HepG2 (cell line): ENCODE measurements at regions not wholly inside any gene's neighbourhood (a gene's known extent, or its start where the extent isn't known, plus 50 kb on each side); places are given as distances from the start of the nearest gene placed in this dataset.

Source experiments
- FOXJ3 ChIP-seq: sonication (generic); formaldehyde crosslinking; IDR thresholded peaks from 2 replicates; pipeline ENCODE4 v1.4.0; 2020; ENCODE audit warnings: missing genetic modification reagents, mild to moderate bottlenecking, borderline replicate concordance
- FOXP1 ChIP-seq, 2 experiments: fragments of 450-650 bp in 1 of 2; IDR thresholded peaks; 2 replicates each; pipeline ENCODE4 v1.6.1; 2017 to 2018; ENCODE audit warnings: antibody characterized with exemption in 1 of 2
- HDAC2 ChIP-seq: sonication (generic); formaldehyde crosslinking; IDR thresholded peaks from 2 replicates; pipeline ENCODE4 v1.4.0; 2020; ENCODE audit warnings: missing genetic modification reagents
- MIER3 ChIP-seq: IDR thresholded peaks from 2 replicates; pipeline ENCODE4 v1.6.1; 2016; ENCODE audit warnings: missing compliant biosample characterization, borderline replicate concordance
- NBN ChIP-seq: fragments of 450-650 bp; conservative IDR thresholded peaks from 2 replicates; pipeline ENCODE4 v1.6.1; 2017
- RORA ChIP-seq: sonication (generic); formaldehyde crosslinking; IDR thresholded peaks from 2 replicates; pipeline ENCODE4 v1.5.0; 2020; ENCODE audit warnings: mild to moderate bottlenecking, missing genetic modification reagents, moderate library complexity
- SYNCRIP ChIP-seq: fragments of 200-400 bp; formaldehyde crosslinking; IDR thresholded peaks from 2 replicates; pipeline ENCODE4 v1.6.1; 2018; ENCODE audit warnings: mild to moderate bottlenecking, low read depth, low read length; ENCODE audit not compliant: insufficient read depth
- TBL1XR1 ChIP-seq: fragments of 150-350 bp; IDR thresholded peaks from 2 replicates; pipeline ENCODE4 v1.6.1; 2014; ENCODE audit warnings: borderline replicate concordance, low read length; ENCODE audit not compliant: partially characterized antibody
- ZBTB21 ChIP-seq: sonication (generic); formaldehyde crosslinking; IDR thresholded peaks from 2 replicates; pipeline ENCODE4 v1.4.0; 2020; ENCODE audit warnings: missing genetic modification reagents
- ZNF746 ChIP-seq: sonication (generic); formaldehyde crosslinking; IDR thresholded peaks from 2 replicates; pipeline ENCODE4 v1.8.0; 2022; ENCODE audit warnings: mild to moderate bottlenecking, missing genetic modification reagents
- TF ChIP-seq, protein P1 (sequence below): sonication (generic); formaldehyde crosslinking; IDR thresholded peaks from 2 replicates; pipeline ENCODE4 v1.4.0; 2020; ENCODE audit warnings: missing genetic modification reagents
- TF ChIP-seq, protein P2 (sequence below): sonication (generic); formaldehyde crosslinking; IDR thresholded peaks from 2 replicates; pipeline ENCODE4 v1.5.1; 2020; ENCODE audit warnings: missing genetic modification reagents, mild to moderate bottlenecking, borderline replicate concordance
- TF ChIP-seq, protein P3 (sequence below): sonication (generic); formaldehyde crosslinking; IDR thresholded peaks from 2 replicates; pipeline ENCODE4 v1.4.0; 2020; ENCODE audit warnings: mild to moderate bottlenecking, missing genetic modification reagents, borderline replicate concordance
- TF ChIP-seq, protein P4 (sequence below): sonication (generic); formaldehyde crosslinking; IDR thresholded peaks from 2 replicates; pipeline ENCODE4 v1.4.0; 2020; ENCODE audit warnings: mild to moderate bottlenecking, missing genetic modification reagents
- TF ChIP-seq, protein P5 (sequence below): sonication (generic); formaldehyde crosslinking; IDR thresholded peaks from 2 replicates; pipeline ENCODE4 v1.4.0; 2020; ENCODE audit warnings: missing genetic modification reagents

DNA sequence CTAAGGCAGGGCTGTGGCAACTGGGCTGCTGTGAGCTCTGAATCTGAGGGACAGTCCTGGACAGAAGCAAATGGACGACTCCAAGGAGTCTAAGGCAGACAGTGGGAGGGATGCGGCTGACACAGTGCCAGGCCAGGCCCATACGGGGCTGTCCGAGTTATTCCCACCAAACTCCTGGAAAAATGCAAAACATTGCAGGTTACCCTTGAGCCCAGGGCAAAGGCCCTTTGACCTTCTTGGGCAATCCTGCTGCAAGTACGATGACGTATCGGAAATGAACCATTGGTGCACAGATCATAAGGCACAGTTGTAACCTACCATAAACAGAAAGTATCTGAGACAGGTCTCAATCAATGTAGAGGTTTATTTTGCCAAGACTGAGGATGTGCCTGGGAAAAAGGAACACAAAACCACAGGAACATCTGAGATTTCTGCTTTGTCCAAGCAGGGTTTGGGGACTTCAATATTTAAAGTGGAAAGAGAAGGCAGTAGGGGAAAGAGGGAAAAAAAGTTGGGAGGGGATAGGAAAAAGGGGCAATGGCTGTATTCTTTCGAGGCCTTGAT, 118.9 kb downstream of the DACT2 start (continued):
- TF ChIP-seq RORA (CRISPR knock-in tag), result no peak
- TF ChIP-seq ZBTB21 (CRISPR knock-in tag), result peak; percentile 70
- no peak for TF ChIP-seq ZNF746 (CRISPR knock-in tag)
- TF ChIP-seq, protein P1, sequence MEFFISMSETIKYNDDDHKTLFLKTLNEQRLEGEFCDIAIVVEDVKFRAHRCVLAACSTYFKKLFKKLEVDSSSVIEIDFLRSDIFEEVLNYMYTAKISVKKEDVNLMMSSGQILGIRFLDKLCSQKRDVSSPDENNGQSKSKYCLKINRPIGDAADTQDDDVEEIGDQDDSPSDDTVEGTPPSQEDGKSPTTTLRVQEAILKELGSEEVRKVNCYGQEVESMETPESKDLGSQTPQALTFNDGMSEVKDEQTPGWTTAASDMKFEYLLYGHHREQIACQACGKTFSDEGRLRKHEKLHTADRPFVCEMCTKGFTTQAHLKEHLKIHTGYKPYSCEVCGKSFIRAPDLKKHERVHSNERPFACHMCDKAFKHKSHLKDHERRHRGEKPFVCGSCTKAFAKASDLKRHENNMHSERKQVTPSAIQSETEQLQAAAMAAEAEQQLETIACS, result no peak
- TF ChIP-seq, protein P2, sequence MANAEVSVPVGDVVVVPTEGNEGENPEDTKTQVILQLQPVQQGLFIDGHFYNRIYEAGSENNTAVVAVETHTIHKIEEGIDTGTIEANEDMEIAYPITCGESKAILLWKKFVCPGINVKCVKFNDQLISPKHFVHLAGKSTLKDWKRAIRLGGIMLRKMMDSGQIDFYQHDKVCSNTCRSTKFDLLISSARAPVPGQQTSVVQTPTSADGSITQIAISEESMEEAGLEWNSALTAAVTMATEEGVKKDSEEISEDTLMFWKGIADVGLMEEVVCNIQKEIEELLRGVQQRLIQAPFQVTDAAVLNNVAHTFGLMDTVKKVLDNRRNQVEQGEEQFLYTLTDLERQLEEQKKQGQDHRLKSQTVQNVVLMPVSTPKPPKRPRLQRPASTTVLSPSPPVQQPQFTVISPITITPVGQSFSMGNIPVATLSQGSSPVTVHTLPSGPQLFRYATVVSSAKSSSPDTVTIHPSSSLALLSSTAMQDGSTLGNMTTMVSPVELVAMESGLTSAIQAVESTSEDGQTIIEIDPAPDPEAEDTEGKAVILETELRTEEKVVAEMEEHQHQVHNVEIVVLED (CRISPR knock-in tag), result peak; percentile 54
- peak; percentile 80 for TF ChIP-seq MIER3 (CRISPR knock-in tag)
- no peak for TF ChIP-seq NBN
- TF ChIP-seq, protein P3, sequence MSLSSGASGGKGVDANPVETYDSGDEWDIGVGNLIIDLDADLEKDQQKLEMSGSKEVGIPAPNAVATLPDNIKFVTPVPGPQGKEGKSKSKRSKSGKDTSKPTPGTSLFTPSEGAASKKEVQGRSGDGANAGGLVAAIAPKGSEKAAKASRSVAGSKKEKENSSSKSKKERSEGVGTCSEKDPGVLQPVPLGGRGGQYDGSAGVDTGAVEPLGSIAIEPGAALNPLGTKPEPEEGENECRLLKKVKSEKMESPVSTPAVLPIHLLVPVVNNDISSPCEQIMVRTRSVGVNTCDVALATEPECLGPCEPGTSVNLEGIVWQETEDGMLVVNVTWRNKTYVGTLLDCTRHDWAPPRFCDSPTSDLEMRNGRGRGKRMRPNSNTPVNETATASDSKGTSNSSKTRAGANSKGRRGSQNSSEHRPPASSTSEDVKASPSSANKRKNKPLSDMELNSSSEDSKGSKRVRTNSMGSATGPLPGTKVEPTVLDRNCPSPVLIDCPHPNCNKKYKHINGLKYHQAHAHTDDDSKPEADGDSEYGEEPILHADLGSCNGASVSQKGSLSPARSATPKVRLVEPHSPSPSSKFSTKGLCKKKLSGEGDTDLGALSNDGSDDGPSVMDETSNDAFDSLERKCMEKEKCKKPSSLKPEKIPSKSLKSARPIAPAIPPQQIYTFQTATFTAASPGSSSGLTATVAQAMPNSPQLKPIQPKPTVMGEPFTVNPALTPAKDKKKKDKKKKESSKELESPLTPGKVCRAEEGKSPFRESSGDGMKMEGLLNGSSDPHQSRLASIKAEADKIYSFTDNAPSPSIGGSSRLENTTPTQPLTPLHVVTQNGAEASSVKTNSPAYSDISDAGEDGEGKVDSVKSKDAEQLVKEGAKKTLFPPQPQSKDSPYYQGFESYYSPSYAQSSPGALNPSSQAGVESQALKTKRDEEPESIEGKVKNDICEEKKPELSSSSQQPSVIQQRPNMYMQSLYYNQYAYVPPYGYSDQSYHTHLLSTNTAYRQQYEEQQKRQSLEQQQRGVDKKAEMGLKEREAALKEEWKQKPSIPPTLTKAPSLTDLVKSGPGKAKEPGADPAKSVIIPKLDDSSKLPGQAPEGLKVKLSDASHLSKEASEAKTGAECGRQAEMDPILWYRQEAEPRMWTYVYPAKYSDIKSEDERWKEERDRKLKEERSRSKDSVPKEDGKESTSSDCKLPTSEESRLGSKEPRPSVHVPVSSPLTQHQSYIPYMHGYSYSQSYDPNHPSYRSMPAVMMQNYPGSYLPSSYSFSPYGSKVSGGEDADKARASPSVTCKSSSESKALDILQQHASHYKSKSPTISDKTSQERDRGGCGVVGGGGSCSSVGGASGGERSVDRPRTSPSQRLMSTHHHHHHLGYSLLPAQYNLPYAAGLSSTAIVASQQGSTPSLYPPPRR (CRISPR knock-in tag), result peak; percentile 81; the same call in 1 of the 2 replicates
- TF ChIP-seq HDAC2 (CRISPR knock-in tag), result peak; percentile 93
- TF ChIP-seq, protein P4, sequence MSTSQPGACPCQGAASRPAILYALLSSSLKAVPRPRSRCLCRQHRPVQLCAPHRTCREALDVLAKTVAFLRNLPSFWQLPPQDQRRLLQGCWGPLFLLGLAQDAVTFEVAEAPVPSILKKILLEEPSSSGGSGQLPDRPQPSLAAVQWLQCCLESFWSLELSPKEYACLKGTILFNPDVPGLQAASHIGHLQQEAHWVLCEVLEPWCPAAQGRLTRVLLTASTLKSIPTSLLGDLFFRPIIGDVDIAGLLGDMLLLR (CRISPR knock-in tag), result no peak
- peak; percentile 47 for TF ChIP-seq TBL1XR1
- TF ChIP-seq SYNCRIP, result no peak
- TF ChIP-seq FOXJ3, result peak; percentile 54; the same call in 1 of the 2 replicates
- TF ChIP-seq, protein P5, sequence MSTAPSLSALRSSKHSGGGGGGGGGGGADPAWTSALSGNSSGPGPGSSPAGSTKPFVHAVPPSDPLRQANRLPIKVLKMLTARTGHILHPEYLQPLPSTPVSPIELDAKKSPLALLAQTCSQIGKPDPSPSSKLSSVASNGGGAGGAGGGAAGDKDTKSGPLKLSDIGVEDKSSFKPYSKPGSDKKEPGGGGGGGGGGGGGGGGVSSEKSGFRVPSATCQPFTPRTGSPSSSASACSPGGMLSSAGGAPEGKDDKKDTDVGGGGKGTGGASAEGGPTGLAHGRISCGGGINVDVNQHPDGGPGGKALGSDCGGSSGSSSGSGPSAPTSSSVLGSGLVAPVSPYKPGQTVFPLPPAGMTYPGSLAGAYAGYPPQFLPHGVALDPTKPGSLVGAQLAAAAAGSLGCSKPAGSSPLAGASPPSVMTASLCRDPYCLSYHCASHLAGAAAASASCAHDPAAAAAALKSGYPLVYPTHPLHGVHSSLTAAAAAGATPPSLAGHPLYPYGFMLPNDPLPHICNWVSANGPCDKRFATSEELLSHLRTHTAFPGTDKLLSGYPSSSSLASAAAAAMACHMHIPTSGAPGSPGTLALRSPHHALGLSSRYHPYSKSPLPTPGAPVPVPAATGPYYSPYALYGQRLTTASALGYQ, result no peak
- no peak for TF ChIP-seq FOXP1 (IDR thresholded peaks at IDR 0.05)
- TF ChIP-seq FOXP1 (CRISPR knock-in tag; IDR thresholded peaks at IDR 0.05), result peak; percentile 68
